Prostate gland (tissue), 2 donors: ENCODE measurements at regions not wholly inside any gene's neighbourhood (a gene's known extent, or its start where the extent isn't known, plus 50 kb on each side); places are given as distances from the start of the nearest gene placed in this dataset.

Experiments
- DNase-seq: peaks from one replicate; pipeline ENCODE4 v3.0.0-alpha.2; 2019; ENCODE audit warnings: low spot score
- H3K27ac ChIP-seq, 2 donors: fragments of 200-600 bp; sonication (generic); 2 replicates each; pipeline ENCODE4 v1.5.1; 2017 to 2019
- H3K27me3 ChIP-seq: fragments of 200-600 bp; sonication (generic); replicated peaks from 2 replicates; pipeline ENCODE4 v1.5.1; 2019; ENCODE audit not compliant: insufficient read depth
- H3K36me3 ChIP-seq, 2 donors: fragments of 200-600 bp; sonication (generic); 1 replicate in 1 of 2; 2 replicates in 1 of 2; pipeline versions ENCODE4 v1.5.1 to v1.8.1; 2017 to 2019
- H3K4me1 ChIP-seq: fragments of 200-600 bp; sonication (generic); replicated peaks from 2 replicates; pipeline ENCODE4 v1.5.1; 2019
- H3K4me3 ChIP-seq, 2 donors: fragments of 200-600 bp; sonication (generic); 2 replicates each; pipeline ENCODE4 v1.5.1; 2017 to 2019
- H3K9me3 ChIP-seq: fragments of 200-600 bp; sonication (generic); 2 replicates; pipeline ENCODE4 v1.5.1; 2017
- POLR2A ChIP-seq: fragments of 450-650 bp; IDR thresholded peaks from one replicate; pipeline ENCODE4 v1.6.1; 2016; ENCODE audit warnings: antibody characterized with exemption, mild to moderate bottlenecking
- POLR2AphosphoS5 ChIP-seq: sonication (generic); formaldehyde crosslinking; IDR thresholded peaks from one replicate; pipeline ENCODE4 v1.6.1; 2017; ENCODE audit warnings: antibody characterized with exemption
- WGBS: methylation state at CpG from one replicate; pipeline ENCODE4 v1.1.5; 2018; 5-methylcytosine and 5-hydroxymethylcytosine counted together
- intact Hi-C: fragments of 100-400 bp; cut with DNase I; formaldehyde crosslinking; loops from one replicate; pipeline ENCODE4 v1.14.2; 2022
- TF ChIP-seq, protein P1 (sequence below), 4 experiments: fragments of 200-600 bp in 2 of 4; fragments of 450-650 bp in 2 of 4; sonication (generic) in 2 of 4; IDR thresholded peaks; 1 replicate in 3 of 4; 2 replicates in 1 of 4; pipeline ENCODE4 v1.5.1; 2016 to 2019; ENCODE audit warnings: antibody characterized with exemption in 4 of 4, mild to moderate bottlenecking in 2 of 4, moderate library complexity in 2 of 4

GRCh38 chr12:124396544-124397398 is 101.9 kb downstream of the RFLNA start:
- TF ChIP-seq, protein P1, sequence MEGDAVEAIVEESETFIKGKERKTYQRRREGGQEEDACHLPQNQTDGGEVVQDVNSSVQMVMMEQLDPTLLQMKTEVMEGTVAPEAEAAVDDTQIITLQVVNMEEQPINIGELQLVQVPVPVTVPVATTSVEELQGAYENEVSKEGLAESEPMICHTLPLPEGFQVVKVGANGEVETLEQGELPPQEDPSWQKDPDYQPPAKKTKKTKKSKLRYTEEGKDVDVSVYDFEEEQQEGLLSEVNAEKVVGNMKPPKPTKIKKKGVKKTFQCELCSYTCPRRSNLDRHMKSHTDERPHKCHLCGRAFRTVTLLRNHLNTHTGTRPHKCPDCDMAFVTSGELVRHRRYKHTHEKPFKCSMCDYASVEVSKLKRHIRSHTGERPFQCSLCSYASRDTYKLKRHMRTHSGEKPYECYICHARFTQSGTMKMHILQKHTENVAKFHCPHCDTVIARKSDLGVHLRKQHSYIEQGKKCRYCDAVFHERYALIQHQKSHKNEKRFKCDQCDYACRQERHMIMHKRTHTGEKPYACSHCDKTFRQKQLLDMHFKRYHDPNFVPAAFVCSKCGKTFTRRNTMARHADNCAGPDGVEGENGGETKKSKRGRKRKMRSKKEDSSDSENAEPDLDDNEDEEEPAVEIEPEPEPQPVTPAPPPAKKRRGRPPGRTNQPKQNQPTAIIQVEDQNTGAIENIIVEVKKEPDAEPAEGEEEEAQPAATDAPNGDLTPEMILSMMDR (IDR thresholded peaks at IDR 0.05): no peak
- TF ChIP-seq POLR2AphosphoS5: peak; percentile 57
- peak; percentile 53 for DNase-seq
- Histone ChIP-seq H3K9me3 (no peaks in the 10 kb centered on the region), H3K27me3 (no peaks in the 10 kb centered on the region), H3K4me1 (peaks cover 35% of the 10 kb centered on the region), H3K36me3 (no peaks in the 10 kb centered on the region), H3K4me3 (no peak overlapping the region), H3K27ac (peak overlapping the region; percentile 58 to 93)
- intact Hi-C loops: no loop called here
- WGBS: 58% methylated on average over 23 of the region's 35 CpGs

DNA sequence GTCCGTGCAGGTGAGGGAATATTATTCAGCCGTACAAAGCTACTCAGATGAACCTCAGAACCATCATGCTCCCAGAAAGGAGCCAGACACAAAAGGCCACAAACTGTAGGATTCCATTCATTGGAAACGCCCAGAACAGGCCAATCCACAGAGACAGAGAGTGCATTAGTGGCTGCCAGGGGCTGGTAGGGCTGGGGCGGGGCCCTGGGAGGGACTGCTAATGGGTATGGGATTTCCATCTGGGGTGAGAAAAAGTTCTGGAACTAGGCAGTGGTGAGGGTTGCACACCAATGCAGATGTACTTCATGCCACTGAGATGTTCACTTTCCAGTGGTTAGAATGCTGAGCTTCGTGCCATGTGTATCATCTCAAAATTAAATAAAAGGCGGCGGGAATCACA is 101.1 kb downstream of the RFLNA start:
- Histone ChIP-seq H3K27me3 (no peaks in the 10 kb centered on the region), H3K4me1 (peaks cover 35% of the 10 kb centered on the region), H3K9me3 (no peaks in the 10 kb centered on the region), H3K36me3 (no peaks in the 10 kb centered on the region), H3K4me3 (no peak overlapping the region), H3K27ac (peak overlapping the region; percentile 58 to 93)
- DNase-seq: no peak
- no peak for TF ChIP-seq POLR2A
- no peak for TF ChIP-seq POLR2AphosphoS5
- TF ChIP-seq, protein P1 (IDR thresholded peaks at IDR 0.05): no peak
- 83% methylated on average over 7 of the region's 7 CpGs for WGBS
- intact Hi-C loops: no loop called here

DNA sequence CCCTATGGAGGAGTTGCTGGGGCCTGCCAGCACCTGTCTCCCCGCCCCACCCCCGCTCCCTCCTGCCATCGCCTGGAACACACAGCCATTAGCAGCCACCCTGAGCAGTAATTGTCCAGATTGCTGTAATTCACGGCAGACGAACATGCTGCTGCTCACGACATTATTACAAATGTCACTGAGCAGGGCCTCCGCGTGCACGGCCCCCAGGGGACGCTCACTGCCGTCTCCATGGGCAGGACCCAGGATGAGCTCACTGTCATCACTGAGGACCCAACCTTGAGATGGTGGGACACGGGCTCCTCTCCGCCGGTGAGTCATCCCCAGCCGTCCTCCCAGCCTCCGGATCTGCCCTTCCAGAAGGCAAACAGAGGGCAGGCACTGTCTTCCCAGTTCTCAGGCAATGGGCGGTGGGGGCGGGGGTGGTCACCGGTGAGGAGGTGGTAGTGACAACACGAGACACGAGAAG is 100.4 kb downstream of the RFLNA start:
- 61% methylated on average over 19 of the region's 21 CpGs for WGBS
- H3K27me3 ChIP-seq: no peaks in the 10 kb centered on the region
- TF ChIP-seq POLR2AphosphoS5 (no peak), POLR2A (no peak)
- TF ChIP-seq, protein P1 (IDR thresholded peaks at IDR 0.05): no peak
- no peaks in the 10 kb centered on the region for H3K9me3 ChIP-seq
- peak overlapping the region; percentile 93 to 95 for H3K27ac ChIP-seq
- no peaks in the 10 kb centered on the region for H3K36me3 ChIP-seq
- peaks cover 35% of the 10 kb centered on the region for H3K4me1 ChIP-seq
- intact Hi-C loops: no loop called here
- H3K4me3 ChIP-seq: no peak overlapping the region
- no peak for DNase-seq

DNA sequence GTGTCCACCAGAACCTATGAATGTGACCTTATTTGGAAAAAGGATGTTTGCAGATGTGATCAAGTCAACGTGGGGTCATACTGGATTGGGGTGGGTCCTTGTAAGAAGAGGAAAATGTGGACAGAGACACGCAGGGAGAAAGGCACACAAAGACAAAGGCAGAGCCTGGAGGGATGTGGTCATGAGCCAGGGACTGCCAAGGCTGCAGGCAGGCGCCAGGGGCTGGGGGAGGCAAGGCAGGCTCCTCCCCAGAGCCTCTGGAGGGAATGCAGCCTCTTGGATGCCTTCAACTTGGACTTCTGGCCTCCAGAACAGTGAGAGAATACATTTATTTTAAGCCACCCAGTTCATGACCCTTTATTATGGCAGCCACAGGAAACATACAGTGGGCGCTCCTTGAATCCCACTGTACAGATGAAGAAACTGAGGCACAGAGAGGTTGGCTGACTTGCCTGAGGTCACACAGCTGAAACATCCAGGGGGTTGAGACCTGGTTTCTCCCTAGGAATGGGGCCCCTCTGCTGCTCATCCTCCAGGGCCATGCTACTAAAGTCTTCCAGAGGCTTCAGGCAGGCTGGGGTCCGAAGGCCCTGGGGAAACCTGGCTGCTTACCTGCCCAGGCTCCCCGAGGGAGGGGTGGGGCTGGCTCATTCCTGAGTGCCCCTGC is 99.7 kb downstream of the RFLNA start:
- WGBS: 55% methylated on average over 6 of the region's 6 CpGs

More for the DNA sequence above, 99.7 kb downstream of the RFLNA start:
- Histone ChIP-seq H3K9me3 (no peaks in the 10 kb centered on the region), H3K27me3 (no peaks in the 10 kb centered on the region), H3K4me1 (peaks cover 36% of the 10 kb centered on the region), H3K4me3 (no peak overlapping the region), H3K27ac (peak overlapping the region; percentile 93 to 95), H3K36me3 (no peaks in the 10 kb centered on the region)
- intact Hi-C loops: no loop called here
- TF ChIP-seq, protein P1 (IDR thresholded peaks at IDR 0.05): no peak
- no peak for TF ChIP-seq POLR2AphosphoS5
- no peak for TF ChIP-seq POLR2A
- DNase-seq: no peak
